Trophoblast cell (in vitro differentiated cells and primary cell): ENCODE measurements at regions not wholly inside any gene's neighbourhood (a gene's known extent, or its start where the extent isn't known, plus 50 kb on each side); places are given as distances from the start of the nearest gene placed in this dataset.

Experiments
- DNase-seq, 2 donors: peaks; one replicate each; pipeline ENCODE4 v3.0.0-alpha.2; 2016
- H2AFZ ChIP-seq: 2 replicates; pipeline ENCODE4 v1.6.1; 2013; ENCODE audit warnings: low read length, moderate library complexity, mild to moderate bottlenecking; ENCODE audit not compliant: insufficient read depth, poor library complexity
- H2AK5ac ChIP-seq: 2 replicates; pipeline ENCODE4 v1.6.1; 2013; ENCODE audit warnings: mild to moderate bottlenecking, low read length
- H2BK120ac ChIP-seq: 2 replicates; pipeline ENCODE4 v1.6.1; 2013; ENCODE audit warnings: low read length, mild to moderate bottlenecking, moderate library complexity; ENCODE audit not compliant: insufficient read depth, poor library complexity
- H2BK12ac ChIP-seq: 2 replicates; pipeline ENCODE4 v1.6.1; 2013; ENCODE audit warnings: mild to moderate bottlenecking, low read length, moderate library complexity
- H2BK5ac ChIP-seq: 2 replicates; pipeline ENCODE4 v1.6.1; 2013; ENCODE audit warnings: low read length, low read depth, moderate library complexity, mild to moderate bottlenecking; ENCODE audit not compliant: poor library complexity
- H3K14ac ChIP-seq: 2 replicates; pipeline ENCODE4 v1.6.1; 2013; ENCODE audit warnings: mild to moderate bottlenecking, low read length
- H3K18ac ChIP-seq: 2 replicates; pipeline ENCODE4 v1.6.1; 2013; ENCODE audit warnings: mild to moderate bottlenecking, low read length
- H3K23ac ChIP-seq: 2 replicates; pipeline ENCODE4 v1.6.1; 2013; ENCODE audit warnings: low read length
- H3K27ac ChIP-seq: 2 replicates; pipeline ENCODE4 v1.5.1; 2013; ENCODE audit warnings: low read depth, mild to moderate bottlenecking, inconsistent platforms, low read length, moderate library complexity
- H3K27me3 ChIP-seq: 2 replicates; pipeline ENCODE4 v1.6.1; 2013; ENCODE audit warnings: inconsistent platforms, mild to moderate bottlenecking, low read length, moderate library complexity; ENCODE audit not compliant: insufficient read depth
- H3K36me3 ChIP-seq, 2 experiments: 1 replicate in 1 of 2; 2 replicates in 1 of 2; pipeline ENCODE4 v1.6.1; 2013; ENCODE audit warnings: low read length in 2 of 2, mild to moderate bottlenecking in 2 of 2, moderate library complexity in 1 of 2; ENCODE audit not compliant: insufficient read depth in 2 of 2, control insufficient read depth in 1 of 2
- H3K4ac ChIP-seq: 2 replicates; pipeline ENCODE4 v1.6.1; 2013; ENCODE audit warnings: low read depth, mild to moderate bottlenecking, low read length, moderate library complexity
- H3K4me1 ChIP-seq, 2 experiments: 1 replicate in 1 of 2; 2 replicates in 1 of 2; pipeline ENCODE4 v1.6.1; 2013; ENCODE audit warnings: low read length in 2 of 2, mild to moderate bottlenecking in 2 of 2, moderate library complexity in 1 of 2; ENCODE audit not compliant: insufficient read depth in 2 of 2, control insufficient read depth in 1 of 2
- H3K4me2 ChIP-seq: 2 replicates; pipeline ENCODE4 v1.6.1; 2013; ENCODE audit warnings: inconsistent platforms, mild to moderate bottlenecking, low read length, moderate library complexity
- H3K4me3 ChIP-seq: 2 replicates; pipeline ENCODE4 v1.5.1; 2013; ENCODE audit warnings: mild to moderate bottlenecking, low read depth, low read length, inconsistent platforms
- H3K79me1 ChIP-seq: one replicate; pipeline ENCODE4 v1.6.1; 2013; ENCODE audit warnings: low read length
- H3K79me2 ChIP-seq: 2 replicates; pipeline ENCODE4 v1.6.1; 2013; ENCODE audit warnings: low read length, mild to moderate bottlenecking; ENCODE audit not compliant: control insufficient read depth, insufficient read depth, poor library complexity
- H3K9ac ChIP-seq: 2 replicates; pipeline ENCODE4 v1.6.1; 2013; ENCODE audit warnings: mild to moderate bottlenecking, low read length
- H3K9me3 ChIP-seq: 2 replicates; pipeline ENCODE4 v1.6.1; 2013; ENCODE audit warnings: low read depth, mild to moderate bottlenecking, control low read depth, inconsistent platforms, low read length; ENCODE audit not compliant: insufficient read depth
- H4K12ac ChIP-seq: 2 replicates; pipeline ENCODE4 v1.6.1; 2013; ENCODE audit warnings: low read depth, mild to moderate bottlenecking, low read length, moderate library complexity
- H4K8ac ChIP-seq: 2 replicates; pipeline ENCODE4 v1.6.1; 2013; ENCODE audit warnings: low read depth, mild to moderate bottlenecking, low read length, moderate library complexity
- H4K91ac ChIP-seq: one replicate; pipeline ENCODE4 v1.6.1; 2013; ENCODE audit warnings: low read depth, mild to moderate bottlenecking, low read length, moderate library complexity
- WGBS: extraction: QIAGEN DNeasy Blood & Tissue Kit; methylation state at CpG from one replicate; pipeline ENCODE4 v1.1.7; 2013; ENCODE audit warnings: missing lambda C conversion rate; ENCODE audit not compliant: insufficient read length, insufficient coverage; ENCODE audit errors: extremely low coverage; 5-methylcytosine and 5-hydroxymethylcytosine counted together

- Histone ChIP-seq H2BK5ac (no peak overlapping the region), H3K79me1 (no peaks in the 10 kb centered on the region), H3K4me3 (no peak overlapping the region), H3K14ac (no peak overlapping the region), H3K9ac (no peak overlapping the region), H3K36me3 (no peaks in the 10 kb centered on the region), H3K4me1 (no peaks in the 10 kb centered on the region), H4K12ac (no peak overlapping the region), H3K23ac (no peak overlapping the region), H3K4me2 (no peak overlapping the region), H4K91ac (no peak overlapping the region), H3K4ac (no peak overlapping the region), H3K27me3 (no peaks in the 10 kb centered on the region), H3K79me2 (no peaks in the 10 kb centered on the region), H3K18ac (no peak overlapping the region), H4K8ac (no peak overlapping the region), H2BK12ac (no peak overlapping the region), H2AFZ (no peak overlapping the region), H2AK5ac (no peak overlapping the region), H3K9me3 (no peaks in the 10 kb centered on the region), H3K27ac (no peak overlapping the region), H2BK120ac (no peak overlapping the region)
- peak; percentile 25 to 43 for DNase-seq
- WGBS: no CpG with 5 or more reads among the region's 8 CpGs
Measured at GRCh38 chr4:156197216-156197615, 243.6 kb upstream of the CTSO start.

- Histone ChIP-seq H3K27ac (no peak overlapping the region), H3K9me3 (no peaks in the 10 kb centered on the region), H2BK5ac (no peak overlapping the region), H2BK12ac (no peak overlapping the region), H3K4ac (no peak overlapping the region), H4K91ac (no peak overlapping the region), H3K18ac (no peak overlapping the region), H2BK120ac (no peak overlapping the region), H3K14ac (no peak overlapping the region), H3K4me3 (no peak overlapping the region), H3K79me1 (no peaks in the 10 kb centered on the region), H3K36me3 (no peaks in the 10 kb centered on the region), H3K9ac (no peak overlapping the region), H2AFZ (no peak overlapping the region), H2AK5ac (no peak overlapping the region), H3K79me2 (no peaks in the 10 kb centered on the region), H3K4me1 (no peaks in the 10 kb centered on the region), H3K4me2 (no peak overlapping the region), H4K8ac (no peak overlapping the region), H3K23ac (no peak overlapping the region), H4K12ac (no peak overlapping the region), H3K27me3 (no peaks in the 10 kb centered on the region)
- WGBS: no CpG with 5 or more reads among the region's 7 CpGs
- DNase-seq: peak; percentile 33 to 69
Measured at GRCh38 chr4:156196722-156197121, 243.1 kb upstream of the CTSO start.

- Histone ChIP-seq H2BK120ac (no peak overlapping the region), H3K4me2 (no peak overlapping the region), H4K8ac (no peak overlapping the region), H3K9ac (no peak overlapping the region), H3K4me1 (no peaks in the 10 kb centered on the region), H4K91ac (no peak overlapping the region), H3K4me3 (no peak overlapping the region), H3K18ac (no peak overlapping the region), H3K4ac (no peak overlapping the region), H3K36me3 (no peaks in the 10 kb centered on the region), H3K9me3 (no peaks in the 10 kb centered on the region), H4K12ac (no peak overlapping the region), H2BK12ac (no peak overlapping the region), H2BK5ac (no peak overlapping the region), H3K14ac (no peak overlapping the region), H2AK5ac (no peak overlapping the region), H3K79me2 (no peaks in the 10 kb centered on the region), H3K27me3 (no peaks in the 10 kb centered on the region), H2AFZ (no peak overlapping the region), H3K23ac (no peak overlapping the region), H3K27ac (no peak overlapping the region), H3K79me1 (no peaks in the 10 kb centered on the region)
- DNase-seq: peak in 1 of 2 donors; percentile 17
Measured at GRCh38 chr4:156195914-156196313, 242.2 kb upstream of the CTSO start.

GRCh38 chr4:156194896-156195295 lies 241.2 kb upstream of the CTSO start:
- peak; percentile 71 to 89 for DNase-seq
- Histone ChIP-seq H4K12ac (no peak overlapping the region), H3K4me2 (no peak overlapping the region), H3K79me2 (no peaks in the 10 kb centered on the region), H2BK120ac (no peak overlapping the region), H3K23ac (no peak overlapping the region), H3K14ac (no peak overlapping the region), H4K91ac (no peak overlapping the region), H3K4ac (no peak overlapping the region), H4K8ac (no peak overlapping the region), H3K27ac (no peak overlapping the region), H2BK12ac (no peak overlapping the region), H3K4me1 (no peaks in the 10 kb centered on the region), H3K79me1 (no peaks in the 10 kb centered on the region), H3K9me3 (no peaks in the 10 kb centered on the region), H3K27me3 (no peaks in the 10 kb centered on the region), H2AFZ (no peak overlapping the region), H3K4me3 (no peak overlapping the region), H2AK5ac (no peak overlapping the region), H2BK5ac (no peak overlapping the region), H3K36me3 (no peaks in the 10 kb centered on the region), H3K18ac (no peak overlapping the region), H3K9ac (no peak overlapping the region)
- WGBS: no CpG with 5 or more reads among the region's 7 CpGs
